WI38 (cell line): ENCODE measurements at regions not wholly inside any gene's neighbourhood (a gene's known extent, or its start where the extent isn't known, plus 50 kb on each side); places are given as distances from the start of the nearest gene placed in this dataset.

Experiments used
- H3K4me3 ChIP-seq: 2 replicates; pipeline ENCODE4 v1.5.1; 2011; ENCODE audit warnings: low read depth, mild to moderate bottlenecking, control low read depth, low read length
- CTCF ChIP-seq: IDR thresholded peaks from 2 replicates; pipeline ENCODE4 v1.5.1; 2012; ENCODE audit warnings: low read depth, mild to moderate bottlenecking, control low read depth, low read length

- no peak for TF ChIP-seq CTCF
- no peak overlapping the region for H3K4me3 ChIP-seq
Measured at GRCh38 chr12:94059394-94060368, 88.7 kb upstream of the PLXNC1 start.

DNA sequence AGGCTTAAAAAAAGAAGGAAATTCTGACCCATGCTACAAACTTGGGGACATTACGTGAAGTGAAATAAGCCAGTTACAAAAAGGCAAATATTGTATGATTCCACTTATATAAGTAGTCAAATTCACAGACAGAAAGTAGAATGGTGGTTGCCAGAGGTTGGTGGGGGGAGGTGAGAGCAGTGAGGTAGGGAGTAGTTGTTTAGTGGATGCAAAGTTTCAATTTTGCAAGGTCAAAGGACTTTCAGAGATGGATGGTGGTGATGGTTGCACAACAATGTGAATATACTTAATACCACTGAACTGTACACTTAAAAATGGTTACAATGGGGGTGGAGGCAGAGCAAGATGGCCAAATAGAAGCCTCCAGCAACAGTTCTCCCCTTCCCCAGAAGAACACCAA is 86.2 kb upstream of the PLXNC1 start:
- H3K4me3 ChIP-seq, result no peak overlapping the region
- no peak for TF ChIP-seq CTCF

- TF ChIP-seq CTCF, result no peak
- H3K4me3 ChIP-seq, result no peak overlapping the region
Measured at GRCh38 chr12:94062796-94063635, 85.4 kb upstream of the PLXNC1 start.

GRCh38 chr12:94070520-94070919 is 77.9 kb upstream of the PLXNC1 start:
- H3K4me3 ChIP-seq, result no peak overlapping the region
- no peak for TF ChIP-seq CTCF

DNA sequence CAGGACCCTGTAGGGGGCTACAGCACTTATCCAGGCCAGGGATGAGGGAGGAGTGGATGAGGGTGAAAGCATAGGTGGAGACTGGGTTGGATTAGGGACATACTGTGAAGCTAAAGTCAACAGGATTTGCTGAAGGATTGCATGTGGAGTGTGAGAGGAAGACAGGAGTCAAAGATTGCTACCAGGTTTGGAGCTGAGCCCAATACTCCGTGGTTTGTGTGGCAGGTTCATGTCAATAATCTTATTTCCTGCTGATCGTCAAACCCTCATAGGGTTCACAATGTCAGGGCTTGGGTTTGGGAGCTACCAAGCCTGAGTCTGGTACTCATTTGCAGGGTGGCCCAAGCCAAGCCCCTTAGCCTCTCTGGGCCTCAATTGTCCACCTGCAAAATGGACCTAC is 77.1 kb upstream of the PLXNC1 start:
- H3K4me3 ChIP-seq, result no peak overlapping the region
- no peak for TF ChIP-seq CTCF

GRCh38 chr12:94073441-94074051 is 74.8 kb upstream of the PLXNC1 start:
- no peak overlapping the region for H3K4me3 ChIP-seq
- no peak for TF ChIP-seq CTCF
